Activated CD4-positive, alpha-beta T cell treated with anti-CD3 and anti-CD28 coated beads, Interleukin-2, Interleukin-6, amounts not matched to agents 100 ng/mL and 50 ng/mL, durations not matched to agents 16 hours and 8 hours (primary cell): ENCODE measurements at regions not wholly inside any gene's neighbourhood (a gene's known extent, or its start where the extent isn't known, plus 50 kb on each side); places are given as distances from the start of the nearest gene placed in this dataset.
"Not testable (repeated sequence)": the region's sequence is repeated elsewhere in the genome, so short reads cannot be mapped to it uniquely, and the experiment has no call there.

ENCODE experiments used
- DNase-seq: peaks from one replicate; pipeline ENCODE4 v3.0.0-alpha.2; 2020

DNA sequence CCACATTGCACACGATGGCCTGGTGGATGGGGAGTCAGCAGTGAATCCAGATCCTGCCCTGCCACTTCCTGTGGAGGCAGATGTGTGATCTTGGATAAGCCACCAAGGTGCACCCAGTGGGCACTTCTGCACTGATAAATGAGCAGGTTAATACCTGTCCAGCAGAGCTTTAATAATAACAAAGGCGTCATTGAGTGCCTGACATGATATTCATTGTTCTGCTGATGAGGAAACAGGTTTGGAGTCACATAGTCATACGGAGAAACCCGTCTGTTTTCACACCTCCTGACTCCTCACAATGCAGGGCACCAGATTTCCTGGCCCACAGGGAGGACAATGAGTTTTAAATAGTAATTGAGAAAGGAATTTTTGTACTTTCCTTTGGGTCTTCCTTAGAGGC, 324.6 kb upstream of the CDH5 start:
- no peak for DNase-seq

DNA sequence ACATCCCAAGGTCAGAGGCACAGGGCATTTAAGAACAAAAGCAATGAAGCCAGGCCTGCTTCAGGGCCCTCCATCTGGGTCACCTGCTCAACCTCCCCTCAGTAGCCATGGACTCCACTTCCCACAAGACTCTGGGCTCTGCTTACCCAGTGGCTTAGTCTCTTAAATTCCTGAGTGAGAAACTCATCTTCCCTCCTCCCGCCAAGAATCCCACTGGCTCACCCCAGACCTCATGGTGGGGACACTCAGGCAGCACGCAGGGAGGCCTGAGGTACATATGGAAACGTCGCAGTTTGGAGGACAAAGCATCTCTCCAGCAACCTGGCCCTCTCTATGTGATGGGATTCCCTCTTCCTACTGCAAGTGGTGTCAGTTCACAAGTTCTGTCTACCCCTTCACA, 326.7 kb upstream of the CDH5 start:
- no peak for DNase-seq

DNA sequence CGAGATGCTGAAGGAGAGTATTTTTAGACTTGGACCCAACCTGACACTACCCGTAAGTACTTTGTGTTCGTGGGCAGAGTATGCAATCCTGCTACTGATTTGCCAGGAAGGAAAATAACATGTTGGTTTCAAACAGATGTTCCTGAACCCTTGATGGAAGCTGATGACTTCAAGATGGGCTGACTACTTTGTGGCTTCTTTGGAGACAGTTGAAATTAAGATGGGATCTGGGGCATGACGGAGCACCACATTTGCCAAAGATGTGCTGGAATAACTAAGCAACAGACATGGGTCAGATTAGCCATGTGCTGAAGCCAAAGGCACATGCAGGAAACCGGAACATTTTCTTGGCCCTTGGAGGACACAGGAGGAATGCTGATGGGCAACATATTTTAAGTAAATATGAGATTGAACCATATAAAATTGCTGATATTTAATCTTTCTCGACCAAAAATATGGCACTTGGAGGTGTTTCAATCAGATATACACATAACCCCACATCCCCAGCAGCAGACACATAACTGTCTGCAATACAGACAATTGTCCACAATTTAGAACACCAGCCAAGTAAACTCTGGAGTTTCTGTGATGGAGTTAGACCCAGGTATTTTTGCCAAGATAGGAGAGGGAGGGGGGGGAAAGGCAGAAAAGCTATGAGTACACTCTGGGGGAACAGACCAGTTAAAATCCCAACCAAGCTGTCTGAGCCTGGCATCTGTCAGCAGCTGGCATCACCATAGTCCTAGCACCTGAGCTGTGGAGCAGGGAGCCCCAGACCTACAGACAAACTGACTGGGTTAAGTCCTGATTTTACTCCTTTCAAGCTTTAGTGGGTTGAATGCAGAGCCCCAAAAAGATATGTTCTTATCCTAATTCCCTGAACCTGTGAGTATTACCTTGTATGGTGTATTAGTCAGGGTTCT, 329.4 kb upstream of the CDH5 start:
- DNase-seq: no peak

DNA sequence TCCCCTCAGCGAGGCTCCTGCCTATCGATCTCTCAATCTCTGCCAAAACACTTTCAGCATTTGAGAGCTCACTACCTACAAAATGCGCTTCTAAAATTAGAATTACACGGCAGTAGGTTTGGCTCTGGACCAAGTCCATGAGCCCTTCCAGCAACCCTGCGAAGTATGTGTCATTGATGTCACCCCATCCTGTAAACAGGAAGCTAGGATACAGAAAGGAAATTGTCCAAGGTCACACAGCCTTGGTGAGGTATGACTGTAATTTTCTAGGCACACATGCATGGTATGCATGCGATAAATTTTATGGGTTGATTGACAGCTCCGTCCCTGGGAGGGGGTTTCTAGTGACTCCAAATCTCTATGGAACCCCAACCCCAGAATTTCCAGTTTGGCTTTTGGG, 330.3 kb upstream of the CDH5 start:
- no peak for DNase-seq

DNA sequence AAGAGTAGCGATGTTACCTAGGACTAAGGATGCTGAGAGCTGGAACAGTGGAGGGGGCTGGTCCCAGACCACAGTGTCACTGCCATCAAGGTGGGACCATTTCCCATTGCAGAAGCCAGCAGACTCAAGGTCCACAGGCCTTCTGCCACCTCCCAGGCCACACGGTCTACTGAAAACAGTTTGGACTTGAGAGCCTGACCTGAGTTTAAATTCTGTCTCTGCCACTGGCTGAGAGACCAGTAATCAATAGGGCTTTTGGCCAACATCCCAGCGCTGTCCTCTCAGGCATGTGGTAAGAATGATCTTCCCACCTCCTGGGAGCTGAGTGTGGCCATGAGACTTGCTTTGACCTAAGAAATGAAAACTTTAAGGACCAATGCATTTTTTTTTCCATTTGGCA, 331.4 kb upstream of the CDH5 start:
- no peak for DNase-seq

DNA sequence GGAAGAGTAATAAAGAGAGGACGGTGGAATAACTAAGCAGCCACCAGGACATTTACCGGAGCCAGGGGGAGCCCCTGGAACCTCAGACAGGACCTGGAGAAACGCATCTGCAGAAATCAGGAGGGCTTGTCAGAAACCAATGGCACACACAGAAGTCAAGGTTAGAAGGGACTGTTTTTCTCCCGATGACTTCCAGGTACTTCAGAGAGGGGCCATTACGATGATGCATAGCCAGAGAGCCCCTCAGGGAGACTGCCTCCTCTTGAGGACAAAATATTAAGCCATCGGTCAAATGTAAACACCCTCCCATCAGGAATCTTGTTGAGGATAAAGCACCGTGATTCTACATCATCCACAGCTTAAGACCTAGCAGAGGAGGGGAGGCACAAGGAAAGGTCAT, 333.6 kb upstream of the CDH5 start:
- no peak for DNase-seq

DNA sequence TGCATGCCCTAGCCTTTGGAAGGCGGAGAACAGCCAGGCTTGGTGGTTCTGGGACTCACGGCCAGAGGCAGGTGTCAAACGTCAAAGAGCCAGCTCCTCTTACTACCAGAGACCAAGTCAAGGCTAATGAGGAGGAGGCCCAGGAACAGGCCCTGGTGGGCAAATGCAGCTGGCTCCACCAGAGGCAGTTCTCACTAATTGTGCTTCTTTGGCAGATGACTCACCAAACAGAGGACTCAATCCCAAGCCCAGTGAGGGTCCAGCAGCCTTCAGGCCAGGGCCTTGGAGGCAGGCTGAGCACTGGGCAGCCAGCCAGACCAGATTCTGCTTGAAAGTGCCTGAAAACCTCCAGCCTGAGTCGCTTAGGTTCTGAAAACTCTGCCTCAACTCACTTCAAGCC, 336.5 kb upstream of the CDH5 start:
- no peak for DNase-seq

DNA sequence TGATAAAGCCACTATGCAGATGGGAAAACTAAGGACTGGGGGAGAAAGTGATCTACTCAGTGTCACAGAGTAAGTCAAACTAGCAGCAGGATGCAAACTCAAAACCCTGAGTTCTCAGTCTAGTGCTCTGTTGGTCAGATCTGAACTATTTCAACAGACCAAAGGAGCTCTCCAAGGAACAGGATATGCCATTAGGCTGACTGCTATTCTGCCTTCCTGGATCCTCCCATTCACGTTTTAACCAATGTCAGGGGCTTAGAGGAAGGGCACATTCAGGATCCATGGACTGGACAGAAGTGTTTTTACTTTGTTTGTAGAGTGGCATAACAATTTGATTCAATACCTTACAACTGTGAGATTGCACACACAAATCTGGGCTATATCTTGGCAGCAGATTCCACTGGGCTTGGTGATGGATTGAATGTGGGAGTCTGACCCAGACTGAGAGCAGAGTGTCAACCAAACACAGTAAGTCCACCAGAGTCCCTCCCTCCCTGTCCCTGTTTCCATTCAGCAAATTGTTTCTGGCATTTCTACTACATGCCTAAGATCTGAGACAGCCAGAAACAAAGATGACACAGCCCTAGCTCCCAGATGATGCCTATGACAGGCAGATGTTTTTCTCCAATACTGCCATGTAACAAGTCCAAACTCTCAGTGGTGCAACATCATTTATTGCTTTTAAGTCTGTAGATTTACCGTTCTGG, 337.8 kb upstream of the CDH5 start:
- no peak for DNase-seq

DNA sequence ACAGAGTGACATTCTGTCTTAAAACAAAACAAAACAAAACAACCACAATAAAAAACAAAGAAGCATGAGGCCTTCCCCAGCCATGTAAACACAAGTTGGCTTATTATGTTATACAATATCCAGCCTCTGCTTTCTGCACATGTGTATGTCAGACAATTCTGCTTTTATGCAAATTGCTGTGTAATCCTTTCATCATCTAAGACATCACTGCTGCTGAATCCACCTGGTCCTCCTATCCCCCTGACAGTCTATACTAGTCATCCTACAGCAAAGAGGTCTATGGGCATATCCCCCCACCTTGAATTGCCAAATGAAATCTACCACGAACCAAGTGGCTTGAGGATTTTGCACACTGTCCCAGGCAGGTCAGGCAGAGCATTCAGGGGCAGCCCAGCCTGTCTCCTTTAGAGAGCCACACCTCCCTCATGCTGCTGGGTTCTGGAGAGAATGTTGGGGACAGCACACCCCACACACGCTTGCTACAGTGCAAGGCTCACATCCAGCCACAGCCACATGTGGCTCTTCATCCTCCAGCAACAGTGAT, 339.6 kb upstream of the CDH5 start:
- DNase-seq: no peak

DNA sequence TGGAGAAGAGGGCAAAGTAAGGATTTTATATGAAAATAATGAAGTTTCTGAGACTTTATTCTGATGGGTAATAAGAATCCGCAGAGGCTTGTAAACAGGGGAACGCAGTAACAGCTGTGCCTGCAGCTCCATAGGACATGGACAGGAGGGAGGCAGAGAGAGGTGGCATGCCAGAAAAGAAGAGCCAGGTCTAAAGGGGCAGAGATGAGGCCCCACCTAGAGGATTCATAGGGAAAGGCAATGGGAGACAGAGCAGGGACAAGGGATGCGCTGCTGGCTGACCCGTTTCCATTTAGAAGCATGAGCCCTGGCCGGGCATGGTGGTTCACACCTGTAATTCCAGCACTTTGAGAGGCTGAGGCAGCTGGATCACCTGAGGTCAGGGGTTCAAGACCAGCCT, 340.3 kb upstream of the CDH5 start:
- DNase-seq: no peak

DNA sequence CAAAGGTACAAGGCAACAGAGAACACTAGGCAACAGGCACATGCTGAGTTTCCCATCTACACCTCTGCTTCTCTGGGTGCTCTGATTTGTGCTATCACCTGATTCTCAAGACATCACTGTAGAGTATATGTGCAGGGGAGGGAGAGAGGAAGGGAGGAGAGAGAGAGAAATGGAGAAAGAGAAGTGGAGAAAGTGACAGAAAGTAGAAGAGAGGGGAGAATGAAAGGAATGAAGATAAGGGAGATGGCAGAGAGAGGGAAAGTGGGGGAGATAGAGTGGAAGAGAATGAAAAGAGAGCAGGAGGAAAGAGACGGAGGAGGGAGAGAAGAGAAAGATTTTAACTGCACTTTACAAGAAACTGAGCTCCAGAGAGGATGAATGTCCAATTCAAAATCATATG, 340.7 kb upstream of the CDH5 start:
- no peak for DNase-seq

DNA sequence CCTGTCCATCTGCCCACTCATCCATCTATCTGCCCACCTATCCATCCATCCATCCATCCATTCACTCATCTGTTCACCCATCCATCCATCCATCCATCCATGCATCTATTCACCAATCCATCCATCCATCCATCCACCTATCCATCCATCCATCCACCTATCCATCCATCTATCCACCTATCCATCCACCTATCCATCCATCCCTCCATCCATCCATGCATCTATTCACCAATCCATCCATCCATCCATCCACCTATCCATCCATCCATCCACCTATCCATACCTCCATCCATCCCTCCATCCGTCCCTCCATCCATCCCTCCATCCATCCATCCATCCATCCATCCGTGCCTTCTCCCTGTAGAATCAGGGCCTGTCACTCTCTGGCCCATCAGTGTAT, 341.9 kb upstream of the CDH5 start:
- not testable (repeated sequence) for DNase-seq

DNA sequence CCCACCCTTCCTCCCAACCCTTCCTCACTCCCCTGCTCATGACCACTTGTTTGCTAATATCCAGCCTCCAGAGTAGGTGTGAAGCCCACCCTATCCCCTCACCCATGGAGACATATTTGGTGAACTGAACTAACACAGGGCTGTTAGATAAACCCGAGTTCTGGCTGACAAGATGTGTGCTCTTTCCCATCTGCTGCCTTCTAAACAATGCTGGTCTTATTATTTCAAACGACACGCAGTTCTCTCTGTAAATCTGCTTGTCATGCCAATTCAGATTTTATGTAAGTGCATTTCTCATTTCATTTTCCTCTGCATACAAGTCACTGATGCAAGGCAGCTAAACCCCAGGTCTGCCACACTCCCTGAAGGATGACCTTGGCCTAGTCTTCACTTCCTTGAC, 343.0 kb upstream of the CDH5 start:
- no peak for DNase-seq

DNA sequence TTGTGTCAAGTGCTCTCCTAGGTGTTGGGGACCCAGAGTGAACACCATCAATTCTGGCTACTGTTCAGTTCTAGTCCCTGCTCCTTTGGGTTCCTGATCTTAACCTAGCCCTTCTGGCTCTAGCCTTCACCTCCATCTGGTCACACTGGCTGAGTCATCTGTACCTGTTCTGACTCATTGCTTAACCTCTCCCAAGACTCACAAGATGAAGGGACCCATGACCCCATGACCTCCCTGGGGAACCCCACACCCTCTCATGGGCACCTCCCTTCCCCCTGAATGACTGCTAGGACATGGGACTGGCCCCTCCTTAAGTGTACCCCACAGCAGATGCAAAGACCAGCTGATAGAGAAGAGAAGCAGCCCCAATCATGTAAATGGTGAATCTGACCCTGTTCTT, 345.8 kb upstream of the CDH5 start:
- peak; percentile 2 for DNase-seq

DNA sequence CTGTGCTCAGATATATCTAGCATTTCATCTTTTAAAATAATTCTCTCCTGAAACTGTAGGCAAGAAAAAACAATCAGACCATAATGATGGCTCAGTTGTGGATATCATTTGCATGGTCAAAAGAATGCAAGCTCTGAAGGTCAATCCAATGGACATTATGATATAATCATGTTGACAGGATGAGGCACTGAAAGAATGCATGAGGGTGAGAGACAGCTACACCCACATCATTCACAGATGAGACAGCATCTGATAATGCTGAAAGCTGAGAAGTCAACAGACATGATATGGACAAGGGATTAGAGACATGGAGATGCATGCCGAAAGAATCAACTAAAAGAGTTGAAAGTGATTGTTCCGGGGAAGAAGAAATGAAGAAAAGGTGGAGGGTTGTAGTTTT, 346.4 kb upstream of the CDH5 start:
- no peak for DNase-seq

DNA sequence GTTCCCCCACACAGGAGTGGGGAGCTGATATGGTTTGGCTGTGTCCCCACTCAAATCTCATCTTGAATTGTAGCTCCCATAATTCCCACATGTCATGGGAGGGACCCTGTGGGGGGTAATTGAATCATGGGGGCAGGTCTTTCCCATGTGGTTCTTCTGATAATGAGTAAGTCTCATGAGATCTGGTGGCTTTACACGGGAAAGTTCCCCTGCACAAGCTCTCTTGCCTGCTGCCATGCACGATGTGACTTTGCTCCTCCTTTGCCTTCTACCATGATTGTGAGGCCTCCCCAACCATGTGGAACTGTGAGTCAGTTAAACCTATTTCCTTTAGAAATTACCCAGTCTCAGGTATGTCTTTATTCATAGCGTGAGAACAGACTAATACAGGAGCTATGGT, 347.0 kb upstream of the CDH5 start:
- DNase-seq: not testable (repeated sequence)

DNA sequence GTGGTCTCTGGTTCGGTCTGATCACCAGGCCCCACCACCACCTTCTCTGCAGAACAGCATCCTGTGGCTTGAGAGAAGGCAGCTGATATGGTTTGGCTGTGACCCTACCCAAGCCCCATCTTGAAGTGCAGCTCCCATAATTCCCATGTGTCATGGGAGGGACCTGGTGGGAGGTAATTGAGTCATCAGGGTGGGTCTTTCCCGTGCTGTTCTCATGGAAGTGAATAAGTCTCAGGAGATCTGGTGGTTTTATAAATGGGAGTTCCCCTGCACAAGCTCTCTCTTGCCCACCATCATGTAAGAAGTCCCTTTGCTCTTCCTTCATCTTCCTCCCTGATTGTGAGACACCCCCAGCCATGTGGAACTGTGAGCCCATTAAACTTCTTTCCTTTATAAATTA, 352.3 kb upstream of the CDH5 start:
- DNase-seq: no peak

DNA sequence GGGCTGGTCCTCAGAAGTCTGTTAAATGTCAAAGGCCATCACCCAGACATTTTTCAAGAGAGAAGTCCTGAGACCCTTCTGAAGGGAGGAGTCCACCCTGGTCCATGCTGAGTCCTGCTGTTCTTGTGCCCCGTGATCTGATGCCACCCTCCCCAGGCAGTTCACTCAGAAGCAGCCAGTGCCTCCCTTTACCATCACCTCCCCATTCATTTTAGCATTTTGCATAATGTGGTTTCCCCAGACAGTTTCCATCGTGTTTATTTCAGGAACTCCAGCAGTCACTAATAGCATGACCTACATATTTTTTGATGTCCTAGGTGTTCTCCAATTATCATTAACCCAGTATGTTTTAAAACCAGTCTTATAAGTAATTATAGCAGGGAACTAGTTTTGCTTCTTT, 353.0 kb upstream of the CDH5 start:
- DNase-seq: no peak

DNA sequence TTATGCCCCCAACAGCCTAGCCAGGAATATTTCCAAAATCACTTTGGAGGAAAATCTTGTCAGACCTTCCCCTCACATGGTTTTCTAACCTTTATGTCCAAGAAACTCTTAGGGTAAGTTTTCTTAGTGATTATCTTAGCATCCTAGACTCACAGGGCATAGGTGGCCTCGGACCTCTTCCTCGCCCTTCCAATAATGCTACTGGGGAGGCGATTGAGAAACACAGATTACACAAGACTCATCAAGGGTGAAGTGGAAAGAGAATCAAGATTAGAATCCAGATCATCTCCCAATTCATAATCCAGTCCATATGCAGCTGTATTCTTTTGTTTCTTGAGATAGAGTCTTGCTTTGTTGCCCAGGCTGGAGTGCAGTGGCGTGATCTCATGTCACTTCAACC, 358.4 kb upstream of the CDH5 start:
- DNase-seq: no peak

DNA sequence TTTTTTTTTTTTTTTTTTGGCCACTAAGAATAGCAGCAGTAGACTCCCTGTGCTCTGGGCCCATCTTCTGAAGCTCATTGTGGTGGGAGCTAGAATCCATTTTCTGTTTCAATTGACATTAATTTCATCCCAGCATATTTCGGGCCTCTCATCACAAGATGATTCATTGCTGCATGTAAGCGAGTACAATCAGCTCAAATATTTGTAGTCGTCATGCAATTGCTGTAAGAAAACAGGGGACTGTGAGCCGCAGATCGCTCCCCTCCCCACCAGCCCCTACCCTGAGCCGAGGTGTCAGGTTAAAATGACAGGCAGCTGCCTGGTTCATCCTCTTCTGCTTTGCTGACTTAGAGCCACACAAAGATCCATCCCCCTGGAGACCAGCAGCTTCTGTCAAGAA, 358.8 kb upstream of the CDH5 start:
- DNase-seq: no peak

DNA sequence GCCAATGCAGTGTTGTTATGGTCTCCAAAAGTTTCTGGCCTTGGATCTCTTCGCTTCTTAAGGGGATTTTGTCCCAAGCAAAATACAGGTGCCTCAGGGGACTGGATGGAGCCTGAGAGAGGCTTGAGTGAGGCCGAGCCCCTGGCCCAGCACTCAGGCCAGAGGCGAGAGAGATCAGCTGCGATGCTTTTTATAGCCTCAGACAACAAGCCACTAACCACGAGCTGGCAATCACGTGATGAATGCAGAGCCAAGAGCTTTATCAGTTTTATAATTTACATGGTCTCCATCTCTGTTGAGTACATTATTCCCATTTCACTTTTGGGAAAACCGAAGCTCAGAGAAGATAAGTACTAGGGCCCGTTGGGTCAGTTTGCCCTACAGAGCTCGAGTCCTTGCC, 360.0 kb upstream of the CDH5 start:
- DNase-seq: no peak

DNA sequence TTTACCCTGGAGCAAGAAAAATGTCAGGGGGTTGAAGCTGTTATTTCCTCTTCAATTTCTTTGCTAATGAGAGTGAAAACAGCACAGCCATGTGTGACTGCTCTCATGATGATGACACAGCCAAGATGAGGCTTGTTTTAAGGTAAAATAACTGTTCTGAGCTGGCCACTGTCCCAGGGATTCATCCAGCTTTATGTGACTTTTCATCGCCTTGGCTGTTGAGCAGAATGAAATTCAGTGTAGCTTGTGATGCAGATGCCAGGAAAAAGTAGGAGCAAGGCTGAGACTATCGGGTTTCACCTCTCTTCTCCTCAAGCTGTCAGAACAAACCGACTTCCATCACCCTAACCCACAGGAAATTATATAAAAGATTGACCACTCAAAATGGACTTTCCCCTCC, 361.8 kb upstream of the CDH5 start:
- DNase-seq: no peak

DNA sequence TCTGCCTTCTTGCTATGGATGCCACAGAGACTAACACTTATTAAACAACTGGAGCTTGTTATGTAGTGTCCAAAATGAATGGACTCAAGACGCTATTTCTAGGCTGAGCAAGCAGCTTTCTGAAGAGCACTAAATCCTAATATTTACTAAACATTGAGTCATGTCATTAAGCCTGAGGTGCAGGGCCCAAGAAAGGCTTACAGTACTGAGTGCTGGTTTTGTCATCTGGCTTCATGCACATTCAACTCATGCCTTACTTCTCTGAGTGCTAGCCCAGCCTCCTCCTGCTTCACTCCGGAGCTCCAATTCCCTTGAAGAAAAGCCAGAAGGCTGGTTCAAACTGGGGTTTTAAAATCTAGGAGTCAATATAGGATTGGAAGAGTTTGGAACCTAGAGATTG, 363.3 kb upstream of the CDH5 start:
- no peak for DNase-seq

DNA sequence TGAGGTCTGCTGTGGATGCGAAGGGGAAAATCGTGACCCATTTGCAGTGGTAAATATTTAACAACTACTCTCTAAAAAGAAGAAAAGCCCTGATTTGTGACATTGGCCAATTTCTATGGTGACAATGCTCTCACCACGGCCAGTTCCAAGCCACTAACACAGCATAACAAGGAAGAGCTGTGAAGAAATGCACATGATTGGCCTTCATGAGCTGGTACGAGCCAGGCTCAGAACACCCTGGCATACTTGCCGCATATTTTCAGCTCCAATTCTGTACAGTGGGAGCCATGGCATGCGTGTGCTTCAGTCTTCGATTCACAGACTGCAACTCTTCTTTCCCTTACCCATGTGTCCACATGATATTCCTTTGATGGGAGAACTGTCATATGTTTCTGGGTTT, 363.9 kb upstream of the CDH5 start:
- no peak for DNase-seq
